HCT116 (cell line): ENCODE measurements at regions not wholly inside any gene's neighbourhood (a gene's known extent, or its start where the extent isn't known, plus 50 kb on each side); places are given as distances from the start of the nearest gene placed in this dataset.

Experiments
- EZH2 ChIP-seq: fragments of 200-600 bp; sonication (generic); IDR thresholded peaks from 2 replicates; pipeline ENCODE4 v1.6.1; 2017; ENCODE audit warnings: antibody characterized with exemption, mixed run types
- FOSL1 ChIP-seq: IDR thresholded peaks from 2 replicates; pipeline ENCODE4 v1.6.1; 2012; ENCODE audit warnings: low read depth
- POLR2A ChIP-seq: IDR thresholded peaks from 2 replicates; pipeline ENCODE4 v1.7.0; 2011; ENCODE audit warnings: borderline replicate concordance; ENCODE audit not compliant: insufficient read depth, insufficient read length; ENCODE audit errors: extremely low read depth
- POLR2AphosphoS5 ChIP-seq: IDR thresholded peaks from 2 replicates; pipeline ENCODE4 v1.6.1; 2011; ENCODE audit warnings: mild to moderate bottlenecking, low read depth, low read length, moderate library complexity
- RAD21 ChIP-seq: IDR thresholded peaks from 2 replicates; pipeline ENCODE4 v1.6.1; 2012; ENCODE audit warnings: low read depth, mild to moderate bottlenecking
- ZNF274 ChIP-seq: fragments of 200-500 bp; sonication (Bioruptor generic); IDR thresholded peaks from 2 replicates; pipeline ENCODE4 v1.6.1; 2014; ENCODE audit warnings: mild to moderate bottlenecking, low read depth, low read length, inconsistent platforms
- TF ChIP-seq, protein P1 (sequence below), 3 experiments: fragments of 200-600 bp in 1 of 3; sonication (generic) in 1 of 3; IDR thresholded peaks in 2 of 3; conservative IDR thresholded peaks in 1 of 3; 2 replicates each; pipeline ENCODE4 v1.5.1; 2012 to 2017; ENCODE audit warnings: low read depth in 2 of 3, low read length in 2 of 3, antibody characterized with exemption in 1 of 3, borderline replicate concordance in 1 of 3, control low read depth in 1 of 3, mild to moderate bottlenecking in 1 of 3, mixed read lengths in 1 of 3, mixed run types in 1 of 3, moderate library complexity in 1 of 3; ENCODE audit not compliant: insufficient read depth in 1 of 3
- TF ChIP-seq, protein P2 (sequence below): IDR thresholded peaks from 2 replicates; pipeline ENCODE4 v1.6.1; 2012

DNA sequence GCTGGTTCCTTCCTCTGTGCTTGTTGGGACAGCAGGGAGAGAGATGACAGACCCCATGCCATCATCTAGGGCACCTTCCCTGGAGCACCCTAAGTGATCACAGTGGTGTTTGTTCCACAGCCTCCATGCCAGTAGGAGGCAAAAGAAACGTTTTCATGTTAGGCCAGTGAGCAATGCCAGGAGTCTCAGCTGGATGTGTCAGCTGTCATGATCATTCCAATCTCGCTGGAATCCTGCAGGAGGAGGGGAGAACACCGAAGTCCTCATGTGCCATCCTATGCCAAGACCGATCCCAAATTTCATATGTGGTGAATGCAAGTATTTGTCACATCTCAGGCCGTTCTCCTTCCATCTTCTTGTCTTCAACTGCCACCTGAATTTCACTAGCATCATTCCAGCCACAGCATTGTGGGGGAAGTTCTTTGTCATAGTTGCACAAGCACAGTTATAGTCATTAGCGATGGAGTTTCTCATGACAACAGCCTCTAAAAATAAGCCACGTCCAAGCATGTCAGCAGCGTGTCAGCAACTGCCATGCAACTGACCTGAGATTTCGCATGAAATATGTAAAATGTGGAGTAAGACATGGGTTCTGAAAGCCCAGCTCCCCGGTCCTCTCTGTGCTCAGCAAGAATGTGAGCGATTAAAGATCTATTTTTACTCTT lies 97.2 kb upstream of the DNAH5 start:
- TF ChIP-seq RAD21: no peak
- TF ChIP-seq POLR2A: no peak
- TF ChIP-seq EZH2: no peak
- TF ChIP-seq, protein P1, sequence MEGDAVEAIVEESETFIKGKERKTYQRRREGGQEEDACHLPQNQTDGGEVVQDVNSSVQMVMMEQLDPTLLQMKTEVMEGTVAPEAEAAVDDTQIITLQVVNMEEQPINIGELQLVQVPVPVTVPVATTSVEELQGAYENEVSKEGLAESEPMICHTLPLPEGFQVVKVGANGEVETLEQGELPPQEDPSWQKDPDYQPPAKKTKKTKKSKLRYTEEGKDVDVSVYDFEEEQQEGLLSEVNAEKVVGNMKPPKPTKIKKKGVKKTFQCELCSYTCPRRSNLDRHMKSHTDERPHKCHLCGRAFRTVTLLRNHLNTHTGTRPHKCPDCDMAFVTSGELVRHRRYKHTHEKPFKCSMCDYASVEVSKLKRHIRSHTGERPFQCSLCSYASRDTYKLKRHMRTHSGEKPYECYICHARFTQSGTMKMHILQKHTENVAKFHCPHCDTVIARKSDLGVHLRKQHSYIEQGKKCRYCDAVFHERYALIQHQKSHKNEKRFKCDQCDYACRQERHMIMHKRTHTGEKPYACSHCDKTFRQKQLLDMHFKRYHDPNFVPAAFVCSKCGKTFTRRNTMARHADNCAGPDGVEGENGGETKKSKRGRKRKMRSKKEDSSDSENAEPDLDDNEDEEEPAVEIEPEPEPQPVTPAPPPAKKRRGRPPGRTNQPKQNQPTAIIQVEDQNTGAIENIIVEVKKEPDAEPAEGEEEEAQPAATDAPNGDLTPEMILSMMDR (IDR thresholded peaks at IDR 0.05 in 2 of 3, conservative IDR thresholded peaks at IDR 0.05 in 1 of 3; ENCODE audit: borderline replicate concordance in 1 of 3, insufficient read depth in 1 of 3, low read depth in 2 of 3, low read length in 2 of 3): no peak
- no peak for TF ChIP-seq ZNF274
- no peak for TF ChIP-seq FOSL1
- TF ChIP-seq, protein P2, sequence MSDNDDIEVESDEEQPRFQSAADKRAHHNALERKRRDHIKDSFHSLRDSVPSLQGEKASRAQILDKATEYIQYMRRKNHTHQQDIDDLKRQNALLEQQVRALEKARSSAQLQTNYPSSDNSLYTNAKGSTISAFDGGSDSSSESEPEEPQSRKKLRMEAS: no peak
- TF ChIP-seq POLR2AphosphoS5: no peak
